Stromal cell of bone marrow (primary cell): ENCODE measurements at regions not wholly inside any gene's neighbourhood (a gene's known extent, or its start where the extent isn't known, plus 50 kb on each side); places are given as distances from the start of the nearest gene placed in this dataset.
A peak's percentile ranks its signal among the peaks of the same experiment; 100 is the strongest.
"Not testable (repeated sequence)": the region's sequence is repeated elsewhere in the genome, so short reads cannot be mapped to it uniquely, and the experiment has no call there.

Experiments used
- DNase-seq: peaks from one replicate; pipeline ENCODE4 v3.0.0-alpha.2; 2012; ENCODE audit warnings: low read depth

- DNase-seq: no peak
Measured at GRCh38 chrX:10676235-10676957, 56.0 kb upstream of the MID1 start.

- peak; percentile 25 for DNase-seq
Measured at GRCh38 chrX:10677490-10677889, 57.1 kb upstream of the MID1 start.

- DNase-seq: no peak
Measured at GRCh38 chrX:10679387-10679786, 59.0 kb upstream of the MID1 start.

- DNase-seq: no peak
Measured at GRCh38 chrX:10681167-10681566, 60.8 kb upstream of the MID1 start.

GRCh38 chrX:10683631-10684030 is 63.2 kb upstream of the MID1 start:
- not testable (repeated sequence) for DNase-seq

GRCh38 chrX:10685923-10686595 is 65.7 kb upstream of the MID1 start:
- DNase-seq: no peak

GRCh38 chrX:10691751-10692150 is 71.4 kb upstream of the MID1 start:
- not testable (repeated sequence) for DNase-seq

- no peak for DNase-seq
Measured at GRCh38 chrX:10697616-10698317, 77.4 kb upstream of the MID1 start.

- DNase-seq: no peak
Measured at GRCh38 chrX:10698318-10698640, 77.9 kb upstream of the MID1 start.

GRCh38 chrX:10702031-10702430 is 81.6 kb upstream of the MID1 start:
- DNase-seq: no peak

- not testable (repeated sequence) for DNase-seq
Measured at GRCh38 chrX:10706342-10706741, 86.0 kb upstream of the MID1 start.

- no peak for DNase-seq
Measured at GRCh38 chrX:10707773-10708172, 87.4 kb upstream of the MID1 start.

- DNase-seq: no peak
Measured at GRCh38 chrX:10709276-10709675, 88.9 kb upstream of the MID1 start.

GRCh38 chrX:10714531-10714930 is 94.1 kb upstream of the MID1 start:
- no peak for DNase-seq

GRCh38 chrX:10722851-10723250 is 102.5 kb upstream of the MID1 start:
- peak; percentile 39 for DNase-seq

GRCh38 chrX:10725071-10725470 is 104.7 kb upstream of the MID1 start:
- no peak for DNase-seq

GRCh38 chrX:10726647-10727046 is 106.3 kb upstream of the MID1 start:
- peak; percentile 72 for DNase-seq

- no peak for DNase-seq
Measured at GRCh38 chrX:10728806-10729389, 108.5 kb upstream of the MID1 start.

GRCh38 chrX:10739426-10739825 is 119.0 kb upstream of the MID1 start:
- DNase-seq: no peak

- DNase-seq: no peak
Measured at GRCh38 chrX:10741003-10741402, 120.6 kb upstream of the MID1 start.

- no peak for DNase-seq
Measured at GRCh38 chrX:10741550-10741949, 121.2 kb upstream of the MID1 start.

- no peak for DNase-seq
Measured at GRCh38 chrX:10743476-10743875, 123.1 kb upstream of the MID1 start.

- DNase-seq: no peak
Measured at GRCh38 chrX:10744007-10744406, 123.6 kb upstream of the MID1 start.
